Motor neuron (in vitro differentiated cells): ENCODE measurements at regions not wholly inside any gene's neighbourhood (a gene's known extent, or its start where the extent isn't known, plus 50 kb on each side); places are given as distances from the start of the nearest gene placed in this dataset.

ENCODE experiments used
- ATAC-seq, 8 experiments: fragments of 200-7000 bp; cut with Tn5 transposase; replicated peaks in 6 of 8; 2 replicates each; pipeline ENCODE4 v1.8.0; 2021; ENCODE audit warnings: mild to moderate bottlenecking in 8 of 8, moderate library complexity in 8 of 8
- H3K27ac ChIP-seq, 2 donors: fragments of 250-450 bp; sonication (Bioruptor Pico); 2 replicates each; pipeline ENCODE4 v1.9.0; 2021; ENCODE audit warnings: antibody characterized with exemption in 2 of 2, mild to moderate bottlenecking in 2 of 2, moderate library complexity in 1 of 2
- H3K4me1 ChIP-seq, 2 donors: fragments of 250-450 bp; sonication (Bioruptor Pico); replicated peaks in 1 of 2; 2 replicates each; pipeline ENCODE4 v1.6.1; 2021; ENCODE audit warnings: antibody characterized with exemption in 2 of 2, mild to moderate bottlenecking in 2 of 2, moderate library complexity in 1 of 2
- H3K4me3 ChIP-seq, 5 donors: fragments of 250-450 bp; sonication (Bioruptor Pico); 2 replicates each; pipeline ENCODE4 v1.9.0; 2021; ENCODE audit warnings: antibody characterized with exemption in 5 of 5, mild to moderate bottlenecking in 5 of 5, moderate library complexity in 4 of 5
- WGBS, 10 experiments: fragments of 450-650 bp; shearing (Covaris generic); methylation state at CpG; one replicate each; pipeline ENCODE4 v1.0.0; 2022; 5-methylcytosine and 5-hydroxymethylcytosine counted together
- in situ Hi-C, 9 experiments: fragments of 400-800 bp; cut with MboI; loops; one replicate each; pipeline ENCODE4 v1.15.0; 2021; ENCODE audit warnings: low sequenced_read_pairs in 9 of 9, low pct_unique_long_range_greater_than_20kb in 2 of 9; ENCODE audit not compliant: unreplicated experiment in 9 of 9

DNA sequence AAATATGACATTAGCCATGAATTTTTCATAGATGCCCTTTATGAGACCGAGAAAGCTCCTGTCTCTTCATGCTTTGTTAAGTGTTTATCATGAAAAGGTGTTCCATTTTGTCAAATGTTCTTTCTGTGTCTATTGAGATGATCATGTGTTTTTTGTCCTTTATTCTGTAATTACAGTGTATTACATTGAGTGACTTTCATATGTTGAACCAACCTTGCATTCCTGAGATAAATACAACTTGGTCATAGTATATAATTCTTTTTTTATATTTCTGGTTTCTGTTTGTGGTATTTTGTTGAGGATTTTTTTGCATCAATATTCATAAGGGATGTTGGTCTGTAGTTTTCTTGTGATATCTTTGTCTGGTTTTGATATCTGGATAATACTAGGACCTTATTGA, 52.9 kb upstream of the HPCAL1 start:
- Histone ChIP-seq H3K4me3 (no peak overlapping the region), H3K27ac (no peak overlapping the region), H3K4me1 (peaks cover 6 to 7% of the 10 kb centered on the region in 2 donors)
- ATAC-seq, result no peak
- in situ Hi-C loops, result no loop called here
- WGBS, 10 experiments, result 0 to 75% (median 18%) methylated on average over 1 of the region's 1 CpG; no CpG with 5 or more reads in 3 of the 10 experiments

DNA sequence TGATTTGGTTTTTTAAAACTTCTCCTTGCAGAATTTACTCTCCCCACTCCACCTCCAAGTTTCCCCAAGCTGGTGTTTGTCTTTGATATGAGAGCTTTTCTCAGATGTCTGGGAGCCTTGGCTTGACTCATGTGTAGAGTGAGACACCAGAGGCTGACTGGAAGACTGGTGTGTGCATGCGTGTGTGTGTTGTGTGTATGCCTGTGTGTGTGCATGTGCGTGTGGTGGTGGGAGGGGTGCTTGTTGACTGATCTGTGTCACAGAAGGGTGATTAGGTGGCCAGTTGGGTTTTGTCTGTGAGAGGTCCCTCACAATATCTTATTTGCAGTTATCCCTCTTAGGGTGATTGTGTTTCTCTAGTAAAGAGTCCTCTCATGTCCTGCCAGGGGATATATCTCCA, 50.5 kb upstream of the HPCAL1 start:
- 100% methylated on average over 1 to 2 of the region's 2 CpGs; no CpG with 5 or more reads in 6 of the 10 experiments for WGBS, 10 experiments
- ATAC-seq, result no peak
- in situ Hi-C loops, result no loop called here
- Histone ChIP-seq H3K4me3 (no peak overlapping the region), H3K27ac (no peak overlapping the region), H3K4me1 (peaks cover 8 to 11% of the 10 kb centered on the region in 2 donors)

DNA sequence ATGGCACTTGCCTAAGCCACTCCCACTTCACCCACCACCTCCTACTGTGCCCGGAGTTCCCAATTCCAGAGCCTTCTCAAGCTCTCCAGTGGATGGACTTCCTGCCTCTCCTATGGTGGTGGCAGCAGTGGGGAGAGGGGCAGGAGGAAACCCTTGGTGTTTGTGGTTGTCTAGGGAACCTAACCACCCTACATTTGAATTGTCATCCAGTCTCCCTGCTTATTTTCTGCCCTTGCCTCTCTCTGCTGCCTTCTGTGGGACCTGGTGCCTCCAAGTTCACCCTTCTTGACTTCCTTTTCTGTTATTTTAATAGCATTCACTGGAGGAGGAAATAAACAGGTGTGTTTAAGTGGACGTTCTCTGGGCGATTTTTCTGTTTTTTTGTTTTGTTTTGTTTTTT, 50.0 kb upstream of the HPCAL1 start:
- Histone ChIP-seq H3K4me3 (no peak overlapping the region), H3K4me1 (peaks cover 8 to 11% of the 10 kb centered on the region in 2 donors), H3K27ac (no peak overlapping the region)
- ATAC-seq, result no peak
- in situ Hi-C loops, result no loop called here
- 40 to 100% (median 90%) methylated on average over 1 to 3 of the region's 3 CpGs; no CpG with 5 or more reads in 1 of the 10 experiments for WGBS, 10 experiments
